ENCODE measurements at regions not wholly inside any gene's neighbourhood (a gene's known extent, or its start where the extent isn't known, plus 50 kb on each side); places are given as distances from the start of the nearest gene placed in this dataset.

GRCh38 chrX:113793563-113793962 lies 790.3 kb upstream of the HTR2C start:
- TF ChIP-seq, protein P1, sequence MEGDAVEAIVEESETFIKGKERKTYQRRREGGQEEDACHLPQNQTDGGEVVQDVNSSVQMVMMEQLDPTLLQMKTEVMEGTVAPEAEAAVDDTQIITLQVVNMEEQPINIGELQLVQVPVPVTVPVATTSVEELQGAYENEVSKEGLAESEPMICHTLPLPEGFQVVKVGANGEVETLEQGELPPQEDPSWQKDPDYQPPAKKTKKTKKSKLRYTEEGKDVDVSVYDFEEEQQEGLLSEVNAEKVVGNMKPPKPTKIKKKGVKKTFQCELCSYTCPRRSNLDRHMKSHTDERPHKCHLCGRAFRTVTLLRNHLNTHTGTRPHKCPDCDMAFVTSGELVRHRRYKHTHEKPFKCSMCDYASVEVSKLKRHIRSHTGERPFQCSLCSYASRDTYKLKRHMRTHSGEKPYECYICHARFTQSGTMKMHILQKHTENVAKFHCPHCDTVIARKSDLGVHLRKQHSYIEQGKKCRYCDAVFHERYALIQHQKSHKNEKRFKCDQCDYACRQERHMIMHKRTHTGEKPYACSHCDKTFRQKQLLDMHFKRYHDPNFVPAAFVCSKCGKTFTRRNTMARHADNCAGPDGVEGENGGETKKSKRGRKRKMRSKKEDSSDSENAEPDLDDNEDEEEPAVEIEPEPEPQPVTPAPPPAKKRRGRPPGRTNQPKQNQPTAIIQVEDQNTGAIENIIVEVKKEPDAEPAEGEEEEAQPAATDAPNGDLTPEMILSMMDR (IDR thresholded peaks at IDR 0.05 in 8 of 11, conservative IDR thresholded peaks at IDR 0.05 in 3 of 11): no peak
- TF ChIP-seq POLR2AphosphoS5 (IDR thresholded peaks at IDR 0.05): no peak
